Suprapubic skin (tissue), 3 donors: ENCODE measurements at regions not wholly inside any gene's neighbourhood (a gene's known extent, or its start where the extent isn't known, plus 50 kb on each side); places are given as distances from the start of the nearest gene placed in this dataset.

Source experiments
- CTCF ChIP-seq, 2 donors: fragments of 200-600 bp in 1 of 2; fragments of 450-650 bp in 1 of 2; sonication (generic) in 1 of 2; IDR thresholded peaks; one replicate each; pipeline ENCODE4 v1.5.1; 2016 to 2019; ENCODE audit warnings: antibody characterized with exemption in 2 of 2, mild to moderate bottlenecking in 1 of 2, moderate library complexity in 1 of 2
- EP300 ChIP-seq: sonication (generic); formaldehyde crosslinking; IDR thresholded peaks from one replicate; pipeline ENCODE4 v1.6.1; 2017; ENCODE audit warnings: antibody characterized with exemption
- POLR2A ChIP-seq, 2 donors: fragments of 450-650 bp; IDR thresholded peaks; one replicate each; pipeline ENCODE4 v1.6.1; 2017; ENCODE audit warnings: antibody characterized with exemption in 2 of 2, mild to moderate bottlenecking in 2 of 2, moderate library complexity in 2 of 2

- TF ChIP-seq CTCF (IDR thresholded peaks at IDR 0.05) (no peak), POLR2A (IDR thresholded peaks at IDR 0.05) (no peak), EP300 (no peak)
These were observed 103.7 kb upstream of the HNRNPA3 start for GRCh38 chr2:177108890-177109289.
